RPMI8226 (cell line): ENCODE measurements at regions not wholly inside any gene's neighbourhood (a gene's known extent, or its start where the extent isn't known, plus 50 kb on each side); places are given as distances from the start of the nearest gene placed in this dataset.
"Not testable (repeated sequence)": the region's sequence is repeated elsewhere in the genome, so short reads cannot be mapped to it uniquely, and the experiment has no call there.

Experiments used
- DNase-seq: peaks from one replicate; pipeline ENCODE4 v3.0.0-alpha.2; 2015

- no peak for DNase-seq
Observed at GRCh38 chr4:148630051-148630450, 187.8 kb upstream of the NR3C2 start.

- no peak for DNase-seq
Observed at GRCh38 chr4:148618856-148619255, 176.6 kb upstream of the NR3C2 start.

GRCh38 chr4:148608968-148609367 lies 166.8 kb upstream of the NR3C2 start:
- no peak for DNase-seq

DNA sequence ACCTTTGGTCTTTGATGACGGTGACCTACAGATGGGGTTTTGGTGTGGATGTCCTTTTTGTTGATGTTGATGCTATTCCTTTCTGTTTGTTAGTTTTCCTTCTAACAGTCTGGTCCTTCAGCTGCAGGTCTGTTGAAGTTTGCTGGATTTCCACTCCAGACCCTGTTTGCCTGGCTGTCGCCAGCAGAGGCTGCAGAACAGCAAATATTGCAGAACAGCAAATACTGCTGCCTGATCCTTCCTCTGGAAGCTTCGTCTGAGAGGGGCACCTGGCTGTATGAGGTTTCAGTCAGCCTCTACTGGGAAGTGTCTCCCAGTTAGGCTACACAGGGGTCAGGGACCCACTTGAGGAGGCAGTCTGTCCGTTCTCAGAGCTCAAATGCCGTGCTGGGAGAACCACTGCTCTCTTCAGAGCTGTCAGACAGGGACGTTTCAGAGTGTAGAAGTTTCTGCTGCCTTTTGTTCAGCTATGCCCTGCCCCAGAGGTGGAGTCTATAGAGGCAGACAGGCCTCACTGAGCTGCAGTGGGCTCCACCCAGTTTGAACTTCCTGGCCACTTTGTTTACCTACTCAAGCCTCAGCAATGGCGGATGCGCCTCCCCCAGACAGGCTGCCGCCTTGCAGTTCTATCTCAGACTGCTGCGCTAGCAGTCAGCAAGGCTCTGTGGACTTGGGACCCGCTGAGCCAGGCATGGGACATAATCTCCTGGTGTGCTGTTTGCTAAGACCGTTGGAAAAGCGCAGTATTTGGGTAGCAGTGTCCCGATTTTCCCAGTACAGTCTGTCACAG lies 156.4 kb upstream of the NR3C2 start:
- not testable (repeated sequence) for DNase-seq

GRCh38 chr4:148589182-148589581 lies 147.0 kb upstream of the NR3C2 start:
- no peak for DNase-seq

GRCh38 chr4:148575577-148575976 lies 133.4 kb upstream of the NR3C2 start:
- no peak for DNase-seq

DNA sequence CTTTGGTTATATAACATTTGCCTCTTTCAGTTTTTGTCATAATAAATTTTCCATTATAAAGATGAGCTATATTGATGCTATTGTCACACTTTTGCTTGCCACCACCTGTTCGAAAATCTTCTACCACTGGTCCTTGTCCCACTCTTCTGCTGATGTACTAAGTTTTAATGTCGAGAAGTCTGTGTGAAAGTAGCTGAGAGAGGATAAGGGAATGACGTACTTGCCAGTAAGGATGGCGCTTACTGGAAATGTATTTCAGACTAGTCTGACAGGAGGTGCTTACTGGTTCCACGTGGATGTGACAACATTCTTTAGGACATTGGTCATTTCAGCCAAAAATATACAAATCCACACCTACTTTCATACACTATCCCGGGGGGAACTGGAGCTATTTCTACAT lies 132.7 kb upstream of the NR3C2 start:
- DNase-seq: no peak

GRCh38 chr4:148574502-148574901 lies 132.3 kb upstream of the NR3C2 start:
- no peak for DNase-seq

- no peak for DNase-seq
Observed at GRCh38 chr4:148574066-148574465, 131.9 kb upstream of the NR3C2 start.

DNA sequence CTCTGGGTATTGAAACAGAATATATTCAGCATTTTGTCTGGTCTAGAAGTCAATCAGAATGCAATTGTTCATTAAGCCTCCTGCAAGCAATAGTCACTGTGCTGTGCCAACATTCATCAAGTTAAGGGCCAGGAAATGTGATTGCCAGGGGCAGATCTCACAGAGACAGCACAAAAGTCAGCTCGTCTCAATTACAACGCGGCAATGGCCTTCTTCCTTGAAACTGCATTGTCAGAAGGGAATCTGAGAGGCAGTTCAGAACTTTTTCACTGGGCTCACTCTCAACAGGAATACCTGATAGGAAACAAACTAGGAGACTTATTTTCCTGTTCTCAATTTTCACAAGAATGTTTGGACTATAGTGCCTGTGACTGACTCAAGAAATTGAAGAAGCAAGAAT lies 131.1 kb upstream of the NR3C2 start:
- DNase-seq: no peak

GRCh38 chr4:148565801-148566200 lies 123.6 kb upstream of the NR3C2 start:
- no peak for DNase-seq

GRCh38 chr4:148563684-148564083 lies 121.5 kb upstream of the NR3C2 start:
- DNase-seq: no peak

DNA sequence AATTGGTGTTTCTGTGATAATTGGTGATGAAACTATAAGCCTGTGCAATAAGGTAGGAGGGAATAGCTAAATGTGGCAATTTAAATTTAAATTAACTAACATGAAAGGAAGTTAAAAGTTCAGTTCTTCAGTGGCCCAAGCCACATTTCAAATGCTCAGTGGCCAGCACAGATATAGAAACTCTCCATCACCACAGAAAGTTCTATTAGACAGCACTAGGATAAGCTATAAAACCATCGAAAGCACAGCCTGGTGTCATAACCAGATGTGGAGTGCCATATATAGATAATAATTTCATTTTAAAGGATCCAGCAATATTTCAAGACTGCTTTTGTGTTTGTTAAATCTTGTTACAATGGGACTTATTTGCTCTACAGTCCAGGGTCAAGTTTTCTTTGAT lies 119.3 kb upstream of the NR3C2 start:
- no peak for DNase-seq

DNA sequence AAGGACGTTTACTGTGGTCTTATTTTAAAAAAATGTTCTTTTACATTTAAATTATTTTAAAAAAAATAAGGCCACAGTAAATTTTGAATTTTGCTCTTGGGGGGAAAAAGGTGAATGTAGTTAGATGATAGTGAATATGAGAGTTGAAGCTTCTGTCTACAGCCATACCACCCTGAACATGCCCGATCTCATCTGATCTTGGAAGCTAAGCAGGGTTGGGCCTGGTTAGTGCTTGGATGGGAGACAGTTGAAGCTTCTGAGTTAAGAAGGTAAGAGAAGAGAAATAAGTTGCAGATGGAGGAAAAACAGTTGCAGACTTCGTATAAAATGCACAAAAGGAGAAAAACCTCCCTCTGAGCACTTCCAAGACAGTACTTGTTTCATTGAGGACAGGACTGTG lies 115.6 kb upstream of the NR3C2 start:
- DNase-seq: no peak

DNA sequence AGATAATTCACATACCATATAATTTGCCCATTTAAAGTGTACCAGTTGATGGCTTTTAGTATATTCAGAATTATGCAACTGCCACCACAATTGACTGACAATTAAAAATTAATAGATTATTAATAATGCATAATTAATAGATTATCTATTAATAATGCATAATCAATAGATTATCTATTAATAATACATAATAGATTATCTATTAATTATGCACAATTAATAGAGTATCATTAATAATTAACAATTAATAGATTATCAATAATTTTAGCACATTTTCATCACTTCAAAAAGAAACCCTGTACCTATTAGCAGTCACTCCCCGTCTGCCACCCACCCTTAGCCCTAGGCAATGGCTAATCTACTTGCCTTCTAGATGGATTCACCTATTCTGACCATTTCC lies 108.6 kb upstream of the NR3C2 start:
- DNase-seq: no peak

- no peak for DNase-seq
Observed at GRCh38 chr4:148542922-148543623, 100.9 kb upstream of the NR3C2 start.

DNA sequence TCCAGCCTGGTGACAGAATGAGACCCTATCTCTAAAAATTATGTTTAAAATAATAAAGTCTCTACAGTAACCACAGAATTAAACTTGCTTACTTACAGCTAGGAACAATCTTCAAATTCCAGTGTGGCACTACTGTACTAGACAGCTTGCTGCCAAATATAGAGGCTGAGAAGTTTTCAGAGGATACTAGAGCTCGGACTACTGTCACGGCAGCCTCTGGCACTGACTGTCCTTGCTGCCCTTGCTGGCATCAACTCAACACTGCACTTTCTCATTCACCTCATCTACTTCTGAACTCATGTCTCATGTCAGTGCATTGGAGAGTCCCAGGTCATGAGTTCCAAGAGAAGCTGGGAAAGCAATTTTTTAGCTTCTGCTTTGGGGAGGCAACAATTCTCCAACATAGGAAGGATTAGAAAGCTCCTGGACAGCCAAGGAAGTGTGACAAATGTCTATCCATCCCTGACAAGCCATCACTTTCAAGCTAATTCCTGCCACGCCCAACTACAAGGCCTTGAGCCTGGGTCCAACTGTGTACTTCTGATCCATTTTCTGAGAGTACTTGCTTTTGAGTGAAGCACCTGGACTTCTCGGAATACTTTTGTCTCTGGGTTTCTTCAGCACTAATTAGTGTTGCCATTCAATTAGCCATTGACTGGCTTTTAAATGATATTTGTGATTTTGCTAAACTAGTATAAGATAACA lies 98.6 kb upstream of the NR3C2 start:
- no peak for DNase-seq

DNA sequence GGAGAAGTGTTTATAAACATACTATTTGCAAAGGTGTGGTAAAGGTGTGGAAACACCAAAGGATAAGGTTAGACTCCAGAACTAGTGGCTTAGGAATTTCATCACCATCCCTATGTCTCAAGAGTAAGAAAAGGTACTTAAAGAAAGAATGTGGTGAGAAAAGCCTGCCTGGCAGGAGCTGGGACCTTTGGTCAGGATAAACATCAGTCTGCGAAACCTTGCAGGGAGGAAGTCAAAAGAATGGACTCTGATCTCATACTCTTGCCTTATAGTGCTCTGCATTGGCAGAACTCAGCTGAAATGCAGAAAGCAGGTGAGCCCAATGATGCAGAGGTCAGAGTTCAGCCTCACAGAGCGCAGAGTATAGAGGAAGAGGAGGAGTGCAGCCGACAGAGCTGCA lies 97.2 kb upstream of the NR3C2 start:
- no peak for DNase-seq

DNA sequence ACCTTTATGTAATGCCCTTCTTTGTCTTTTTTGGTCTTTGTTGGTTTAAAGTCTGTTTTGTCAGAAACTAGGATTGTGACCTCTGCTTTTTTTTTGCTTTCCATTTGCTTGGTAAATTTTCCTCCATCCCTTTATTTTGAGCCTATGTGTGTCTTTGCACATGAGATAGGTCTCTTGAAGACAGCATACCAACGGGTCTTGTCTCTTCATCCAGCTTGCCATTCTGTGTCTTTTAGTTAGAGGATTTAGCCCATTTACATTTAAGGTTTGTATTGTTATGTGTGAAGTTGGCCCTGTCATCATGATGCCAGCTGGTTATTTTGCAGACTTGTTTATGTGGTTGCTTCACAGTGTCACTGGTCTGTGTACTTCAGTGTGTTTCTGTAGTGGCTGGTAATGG lies 91.6 kb upstream of the NR3C2 start:
- DNase-seq: not testable (repeated sequence)

DNA sequence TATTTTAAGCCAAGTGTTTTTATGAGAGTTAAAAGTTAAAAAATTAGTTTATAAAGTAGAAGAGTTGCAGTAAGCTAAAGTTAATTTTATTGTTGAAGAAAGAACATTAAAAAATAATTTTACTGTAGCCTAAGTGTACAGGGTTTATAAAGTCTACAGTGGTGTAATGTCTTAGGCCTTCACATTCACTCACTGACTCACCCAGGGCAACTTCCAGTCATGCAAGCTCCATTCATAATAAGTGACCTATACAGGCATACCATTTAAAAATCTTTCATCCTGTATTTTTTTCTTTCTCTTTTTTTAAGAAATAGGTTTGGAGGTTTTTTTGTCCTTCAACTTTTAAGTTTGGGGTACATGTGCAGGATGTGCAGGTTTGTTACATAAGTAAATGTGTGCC lies 87.9 kb upstream of the NR3C2 start:
- no peak for DNase-seq

DNA sequence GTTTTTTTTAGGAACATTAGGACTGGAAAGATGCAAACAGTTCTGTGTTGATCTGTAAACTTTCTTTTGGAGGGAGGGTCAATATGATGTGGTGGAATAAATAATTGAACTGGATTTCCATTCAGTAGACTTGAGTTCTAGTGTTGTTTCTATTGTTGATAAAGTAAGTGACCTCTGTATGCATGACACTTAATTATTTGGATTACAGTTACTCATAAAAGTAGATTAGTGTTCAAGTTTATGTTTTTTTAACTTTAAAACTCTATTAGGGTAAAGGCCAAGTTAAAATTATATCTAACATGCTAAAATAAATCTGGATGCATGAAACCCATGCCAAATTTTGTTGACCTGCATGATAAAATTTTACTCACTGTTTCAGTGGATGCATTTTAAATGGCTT lies 85.4 kb upstream of the NR3C2 start:
- no peak for DNase-seq

DNA sequence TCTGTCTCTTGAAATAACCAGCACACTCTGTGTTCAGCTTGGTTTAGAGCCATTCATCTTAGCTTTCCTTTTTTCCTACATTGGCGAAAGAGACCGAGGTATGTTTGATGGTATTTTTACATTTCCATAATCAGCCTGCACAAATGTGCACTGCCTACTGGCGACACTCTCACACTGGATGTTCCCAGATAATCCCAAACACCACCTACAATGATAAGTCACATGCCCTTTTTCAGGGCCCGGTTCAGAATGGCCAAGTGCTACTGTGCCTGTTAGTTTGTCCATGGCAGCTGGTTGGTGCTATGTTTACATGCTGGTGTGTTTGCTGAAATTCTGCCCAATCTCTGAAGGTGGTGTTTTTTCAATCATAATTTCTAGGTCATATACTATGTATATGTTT lies 80.8 kb upstream of the NR3C2 start:
- DNase-seq: no peak

DNA sequence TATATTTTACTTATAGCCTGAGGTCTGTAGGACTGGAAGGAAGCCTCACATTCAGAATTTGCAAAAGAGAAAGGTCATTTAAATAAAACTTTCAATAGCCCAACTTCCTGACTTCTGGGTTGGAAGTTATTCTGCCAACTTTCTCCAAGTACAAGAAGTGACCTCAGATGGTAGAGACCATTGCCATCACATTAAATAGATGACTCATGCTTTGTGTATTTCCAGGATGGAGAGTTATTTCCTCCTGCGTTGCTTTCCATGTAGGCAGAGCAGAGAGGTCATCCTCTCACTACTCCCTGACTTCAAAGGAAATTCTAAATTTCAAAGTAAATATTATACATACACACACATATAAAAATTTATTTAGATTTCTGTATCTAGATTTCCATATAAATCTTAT lies 73.0 kb upstream of the NR3C2 start:
- no peak for DNase-seq

DNA sequence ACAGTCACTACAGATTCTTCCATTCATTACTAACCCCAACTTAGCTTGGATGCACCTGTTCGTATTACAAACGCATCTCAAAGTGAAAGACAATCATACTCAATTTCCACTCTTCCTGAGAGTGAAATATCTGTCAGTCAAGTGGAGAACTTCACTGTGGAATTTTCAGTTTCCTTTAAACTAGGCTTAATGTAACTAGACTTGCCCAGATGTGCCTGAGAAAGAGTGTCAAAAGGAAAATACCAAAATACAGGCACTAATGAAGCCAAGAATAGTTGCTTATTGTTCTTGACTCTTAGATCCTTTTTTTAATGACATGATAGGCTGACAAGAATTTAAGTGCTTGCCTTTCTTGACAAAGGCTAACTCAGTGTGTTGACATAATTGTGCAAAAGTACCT lies 72.4 kb upstream of the NR3C2 start:
- no peak for DNase-seq
